ENCODE measurements at regions not wholly inside any gene's neighbourhood (a gene's known extent, or its start where the extent isn't known, plus 50 kb on each side); places are given as distances from the start of the nearest gene placed in this dataset.

- TF ChIP-seq CHD7 (IDR thresholded peaks at IDR 0.05; ENCODE audit: insufficient replicate concordance, low read length) (no peak), JUND (IDR thresholded peaks at IDR 0.05; ENCODE audit: low read length) (no peak), ATF2 (IDR thresholded peaks at IDR 0.05; ENCODE audit: low read length) (no peak), RAD21 (IDR thresholded peaks at IDR 0.05 in 1 of 2, conservative IDR thresholded peaks at IDR 0.05 in 1 of 2; ENCODE audit: low read depth in 2 of 2, low read length in 2 of 2) (peak; percentile 71 to 73), TEAD4 (IDR thresholded peaks at IDR 0.05; ENCODE audit: low read depth, low read length) (no peak), CHD2 (IDR thresholded peaks at IDR 0.05; ENCODE audit: low read length) (no peak)
Observed at GRCh38 chr4:12729384-12729783, 754.8 kb downstream of the RAB28 start (continued).
